ENCODE measurements at regions not wholly inside any gene's neighbourhood (a gene's known extent, or its start where the extent isn't known, plus 50 kb on each side); places are given as distances from the start of the nearest gene placed in this dataset.

DNA sequence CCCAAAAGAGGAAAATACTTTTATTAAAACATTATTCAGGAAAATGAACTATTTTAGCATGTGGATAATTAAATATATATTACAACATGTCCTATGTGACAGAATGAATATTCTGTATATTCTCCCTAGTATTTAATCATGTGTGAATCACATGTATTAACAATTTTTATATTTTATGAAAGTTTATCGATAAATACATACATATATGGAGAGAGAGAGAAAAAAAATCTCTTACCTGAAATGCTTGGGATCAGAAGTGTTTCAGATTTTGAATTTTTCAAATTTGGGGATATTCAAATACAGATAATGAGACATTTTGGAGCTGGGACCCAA, 228.6 kb upstream of the RBBP8 start:
- TF ChIP-seq, protein P1, sequence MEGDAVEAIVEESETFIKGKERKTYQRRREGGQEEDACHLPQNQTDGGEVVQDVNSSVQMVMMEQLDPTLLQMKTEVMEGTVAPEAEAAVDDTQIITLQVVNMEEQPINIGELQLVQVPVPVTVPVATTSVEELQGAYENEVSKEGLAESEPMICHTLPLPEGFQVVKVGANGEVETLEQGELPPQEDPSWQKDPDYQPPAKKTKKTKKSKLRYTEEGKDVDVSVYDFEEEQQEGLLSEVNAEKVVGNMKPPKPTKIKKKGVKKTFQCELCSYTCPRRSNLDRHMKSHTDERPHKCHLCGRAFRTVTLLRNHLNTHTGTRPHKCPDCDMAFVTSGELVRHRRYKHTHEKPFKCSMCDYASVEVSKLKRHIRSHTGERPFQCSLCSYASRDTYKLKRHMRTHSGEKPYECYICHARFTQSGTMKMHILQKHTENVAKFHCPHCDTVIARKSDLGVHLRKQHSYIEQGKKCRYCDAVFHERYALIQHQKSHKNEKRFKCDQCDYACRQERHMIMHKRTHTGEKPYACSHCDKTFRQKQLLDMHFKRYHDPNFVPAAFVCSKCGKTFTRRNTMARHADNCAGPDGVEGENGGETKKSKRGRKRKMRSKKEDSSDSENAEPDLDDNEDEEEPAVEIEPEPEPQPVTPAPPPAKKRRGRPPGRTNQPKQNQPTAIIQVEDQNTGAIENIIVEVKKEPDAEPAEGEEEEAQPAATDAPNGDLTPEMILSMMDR (IDR thresholded peaks at IDR 0.05): no peak
- no peak for TF ChIP-seq POLR2AphosphoS5 (IDR thresholded peaks at IDR 0.05)
- TF ChIP-seq POLR2A (IDR thresholded peaks at IDR 0.05; ENCODE audit: low read depth): no peak
- no peak for TF ChIP-seq EP300 (IDR thresholded peaks at IDR 0.05)
